Stimulated activated CD4-positive, alpha-beta T cell treated with anti-CD3 and anti-CD28 coated beads, Interleukin-15, amount 100 ng/mL, for 24 hours (primary cell): ENCODE measurements at regions not wholly inside any gene's neighbourhood (a gene's known extent, or its start where the extent isn't known, plus 50 kb on each side); places are given as distances from the start of the nearest gene placed in this dataset.

Experiments
- DNase-seq: peaks from one replicate; pipeline ENCODE4 v3.0.0-alpha.2; 2020

DNA sequence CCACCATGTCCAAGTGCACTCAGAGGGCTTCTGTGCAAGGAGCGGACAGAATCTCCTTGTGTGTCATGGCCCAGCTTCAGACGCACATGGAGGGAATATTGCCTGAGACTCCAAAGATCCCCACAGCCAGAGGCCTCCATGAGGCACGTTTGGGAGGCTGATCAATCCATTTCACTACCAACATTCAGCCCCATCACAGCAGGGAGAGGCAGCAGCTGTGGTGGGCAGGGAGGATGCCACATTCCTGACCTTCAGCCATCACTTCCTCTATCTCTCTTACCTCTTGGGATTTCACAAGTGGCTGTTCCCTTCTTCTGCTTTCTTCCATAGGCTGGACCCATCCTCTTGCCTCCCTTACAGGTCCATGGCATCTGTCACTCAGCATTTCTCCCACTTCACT is 82.4 kb upstream of the MBNL2 start:
- no peak for DNase-seq

DNA sequence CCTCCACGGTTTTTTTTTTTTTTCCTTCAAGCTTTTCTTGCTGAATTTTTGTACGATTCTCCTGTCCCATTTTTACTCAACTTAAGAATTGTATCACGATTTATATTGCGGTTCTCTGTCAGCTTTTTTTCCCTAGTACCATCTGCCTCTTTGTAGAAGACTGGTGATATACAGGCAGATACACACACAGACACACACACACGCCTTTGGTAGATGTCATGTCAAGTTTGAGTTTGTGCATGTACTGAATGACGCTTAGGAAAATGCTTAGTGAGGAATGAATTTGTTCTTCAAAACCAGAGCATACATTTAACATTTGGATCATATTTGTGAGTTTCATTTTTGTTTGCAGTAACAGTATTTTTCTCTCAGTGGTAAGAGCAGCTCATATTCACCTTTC is 82.0 kb upstream of the MBNL2 start:
- no peak for DNase-seq

DNA sequence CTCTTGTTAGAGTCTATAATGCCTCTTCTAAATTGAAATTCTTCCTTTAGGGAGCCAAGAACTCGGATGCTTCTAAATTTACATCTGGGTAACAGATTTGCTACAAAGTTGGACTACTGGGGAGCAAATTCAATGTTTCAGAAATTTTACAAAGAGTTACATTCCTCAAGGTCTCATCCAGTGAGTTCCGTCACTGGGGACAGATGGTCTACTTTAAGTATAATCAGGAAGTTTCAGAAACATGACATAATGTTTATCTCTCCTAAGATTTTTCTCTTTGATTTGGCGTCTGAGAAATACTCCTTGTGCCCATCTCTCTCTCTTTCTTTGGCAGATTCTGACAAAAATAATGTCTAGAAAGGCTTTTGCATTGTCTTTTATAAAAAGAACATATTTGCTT is 81.5 kb upstream of the MBNL2 start:
- DNase-seq = no peak

DNA sequence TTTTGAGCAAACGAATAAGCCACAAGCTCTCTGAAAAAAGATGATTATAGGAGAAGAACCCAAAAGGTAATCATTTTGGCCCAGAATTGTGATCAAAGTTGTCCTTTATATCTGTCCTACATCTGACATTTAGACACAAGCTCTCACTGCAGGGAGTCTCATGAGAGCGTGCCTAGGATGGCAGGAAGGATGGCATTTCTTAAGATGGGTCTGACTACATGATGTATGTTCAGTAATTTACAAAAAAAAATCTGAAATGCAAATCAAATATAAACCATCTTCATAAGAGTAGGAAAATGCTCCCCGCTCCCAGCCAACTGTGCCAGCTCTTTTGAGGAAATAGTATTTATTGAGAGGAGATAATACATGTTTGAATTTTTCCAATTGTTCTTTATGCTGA is 81.0 kb upstream of the MBNL2 start:
- no peak for DNase-seq

DNA sequence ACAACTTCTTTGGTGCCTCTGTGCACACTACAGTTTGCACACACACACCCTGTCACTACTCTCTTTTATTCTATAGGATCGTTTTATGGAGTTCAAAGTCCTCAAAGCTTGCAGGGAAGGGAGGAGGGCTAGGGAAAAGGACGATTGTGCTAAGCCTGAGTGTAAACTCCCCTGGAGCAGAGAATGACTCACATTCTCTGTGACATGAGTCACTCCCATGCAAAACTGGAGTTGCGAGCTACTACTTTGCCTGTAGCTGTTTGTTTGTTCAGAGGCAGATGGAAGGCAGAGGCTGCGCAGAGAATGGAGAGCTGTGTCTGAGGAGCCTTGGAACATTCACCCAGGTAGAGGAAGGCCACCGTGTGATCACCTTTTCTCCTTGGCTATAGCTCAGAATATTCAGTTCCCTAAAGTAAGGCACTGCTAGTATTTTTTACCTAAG is 80.5 kb upstream of the MBNL2 start:
- DNase-seq = peak; percentile 26

DNA sequence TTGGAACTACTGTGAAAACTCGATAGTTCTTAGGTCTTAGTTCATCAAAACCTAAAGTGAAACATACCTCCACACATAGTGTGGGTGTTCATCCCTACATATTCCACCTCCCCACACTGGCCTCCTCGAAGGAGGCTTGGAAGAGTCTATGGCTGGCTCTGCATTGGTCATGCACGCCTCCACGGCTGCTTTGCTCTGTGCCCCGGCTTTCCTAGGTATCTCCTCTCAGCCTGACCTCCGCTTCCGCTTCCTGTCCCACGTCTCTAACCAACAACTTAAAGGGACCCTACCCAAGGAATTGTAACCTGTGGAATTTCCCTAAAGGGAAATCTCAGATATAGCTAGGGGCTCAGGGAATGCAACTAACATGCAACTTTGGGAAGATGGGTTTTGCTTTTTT is 79.7 kb upstream of the MBNL2 start:
- DNase-seq = no peak

DNA sequence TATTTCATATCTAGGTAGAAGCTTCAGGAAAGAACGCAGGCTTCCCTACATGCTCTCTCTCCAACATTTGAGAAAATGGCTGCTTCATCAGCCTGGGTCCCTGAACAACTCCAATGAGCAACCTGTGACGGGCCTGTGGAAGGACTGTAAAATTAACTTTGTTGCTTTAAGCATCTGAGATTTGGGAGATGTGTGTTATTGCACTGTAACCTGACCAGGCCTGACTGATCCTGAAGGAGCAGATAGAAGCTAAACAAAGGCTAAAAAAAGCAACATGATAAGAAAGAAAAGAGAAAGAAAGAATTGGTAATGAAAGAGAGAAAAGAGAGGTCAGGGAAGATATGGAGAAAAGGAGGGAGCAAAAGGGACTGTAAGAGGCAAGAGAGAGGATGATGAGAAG is 77.1 kb upstream of the MBNL2 start:
- DNase-seq = no peak

GRCh38 chr13:97148894-97149293 is 73.2 kb upstream of the MBNL2 start:
- no peak for DNase-seq

DNA sequence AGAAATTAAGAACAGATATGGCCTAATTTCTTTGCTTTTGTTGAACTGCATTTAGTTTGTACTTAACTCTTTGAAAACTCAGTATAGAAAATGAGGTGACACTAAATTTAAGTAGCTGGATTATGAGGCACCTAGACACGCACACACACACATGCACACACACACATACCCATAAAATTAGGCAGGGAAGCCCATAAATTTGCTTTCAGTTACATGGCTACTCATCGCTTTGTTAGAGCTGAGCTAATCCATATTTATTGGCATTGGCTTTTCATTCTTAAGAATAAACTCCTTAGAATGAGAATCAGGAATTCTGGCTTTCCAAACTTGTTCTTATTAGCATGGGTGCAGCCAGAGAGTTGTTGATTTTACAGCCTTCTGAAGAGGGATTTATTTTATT is 61.7 kb upstream of the MBNL2 start:
- DNase-seq = no peak

GRCh38 chr13:97161582-97162231 is 60.4 kb upstream of the MBNL2 start:
- DNase-seq = no peak

- DNase-seq = no peak
Observed at GRCh38 chr13:97165502-97166425, 56.4 kb upstream of the MBNL2 start.

GRCh38 chr13:97171136-97171535 is 51.0 kb upstream of the MBNL2 start:
- no peak for DNase-seq
